NCI-H1092 treated with DMSO at 0.1 percent for 48 hours (cell line): ENCODE measurements at regions not wholly inside any gene's neighbourhood (a gene's known extent, or its start where the extent isn't known, plus 50 kb on each side); places are given as distances from the start of the nearest gene placed in this dataset.

ENCODE experiments used
- DNase-seq: peaks from one replicate; lab custom pipeline; 2025; lab: John Stamatoyannopoulos, UW

- DNase-seq, result no peak
Measured at GRCh38 chr10:113326160-113327111, 226.4 kb upstream of the HABP2 start.

- no peak for DNase-seq
Measured at GRCh38 chr10:113329121-113329596, 223.7 kb upstream of the HABP2 start.

DNA sequence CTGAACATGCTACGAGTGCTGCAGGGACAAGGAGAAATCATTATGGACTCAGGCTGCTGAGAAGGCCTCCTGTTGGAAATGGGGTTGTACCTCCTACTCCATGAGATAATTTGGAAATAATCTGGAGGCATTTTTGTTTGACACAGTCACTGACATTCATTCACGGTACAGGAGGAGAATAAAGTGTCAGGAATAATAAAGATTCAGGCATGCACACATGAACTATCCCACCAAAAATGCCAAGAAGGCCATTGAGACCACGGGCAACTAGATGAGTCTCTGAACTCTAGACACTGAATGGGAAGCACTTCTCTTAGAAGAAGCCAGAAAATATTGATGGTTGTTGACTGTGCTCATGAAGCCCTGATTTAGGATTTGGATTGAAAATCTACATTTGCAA lies 220.9 kb upstream of the HABP2 start:
- no peak for DNase-seq

GRCh38 chr10:113333313-113333712 lies 219.5 kb upstream of the HABP2 start:
- DNase-seq, result no peak

- no peak for DNase-seq
Measured at GRCh38 chr10:113335592-113335991, 217.3 kb upstream of the HABP2 start.

DNA sequence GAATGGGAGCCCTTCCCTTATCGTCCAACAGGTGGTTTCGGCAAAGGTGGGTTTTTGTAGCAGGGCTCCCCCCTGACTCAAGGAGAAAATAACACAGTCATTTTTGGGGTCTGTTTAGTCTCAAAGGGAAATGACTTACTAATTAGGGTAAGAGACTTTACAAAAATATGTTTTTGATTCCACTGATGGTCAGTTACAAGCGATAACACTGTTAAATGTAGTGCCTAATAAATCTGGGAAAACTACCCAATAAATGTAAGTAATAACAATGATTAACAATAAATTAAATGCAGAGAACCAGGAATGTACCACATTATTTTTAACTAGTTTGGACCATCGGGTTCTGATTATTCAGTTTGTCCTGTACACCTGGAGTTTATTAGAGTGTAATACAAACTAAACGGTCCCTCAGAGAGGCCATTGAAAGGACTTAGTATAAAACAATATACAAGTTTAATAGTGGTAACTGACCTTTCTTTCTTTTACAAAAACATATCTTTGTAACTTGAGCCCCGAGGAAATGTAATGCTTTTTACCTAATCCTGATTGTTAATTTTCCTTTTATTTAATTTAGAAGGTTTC lies 216.2 kb upstream of the HABP2 start:
- no peak for DNase-seq

- DNase-seq, result no peak
Measured at GRCh38 chr10:113337142-113337541, 215.7 kb upstream of the HABP2 start.

DNA sequence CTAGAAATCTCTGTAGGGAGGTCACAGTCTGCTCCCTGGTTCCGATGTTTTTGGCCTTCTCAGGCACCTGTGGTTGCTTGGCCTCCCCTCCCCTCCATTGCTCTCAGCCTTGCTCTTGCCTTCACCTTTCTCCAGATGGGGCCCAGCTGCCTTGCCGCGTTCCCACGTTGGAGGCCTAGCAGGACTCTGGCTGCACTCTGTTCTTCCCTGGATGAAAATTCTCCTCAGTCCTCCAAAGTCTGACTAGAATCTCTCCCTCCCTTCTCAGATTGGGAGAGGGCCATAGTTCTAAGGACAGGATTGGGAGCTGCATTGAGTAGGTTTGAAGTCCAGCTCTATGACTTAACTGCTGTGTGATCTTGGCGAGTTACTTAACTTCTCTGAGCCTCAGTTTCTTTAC lies 213.7 kb upstream of the HABP2 start:
- no peak for DNase-seq

DNA sequence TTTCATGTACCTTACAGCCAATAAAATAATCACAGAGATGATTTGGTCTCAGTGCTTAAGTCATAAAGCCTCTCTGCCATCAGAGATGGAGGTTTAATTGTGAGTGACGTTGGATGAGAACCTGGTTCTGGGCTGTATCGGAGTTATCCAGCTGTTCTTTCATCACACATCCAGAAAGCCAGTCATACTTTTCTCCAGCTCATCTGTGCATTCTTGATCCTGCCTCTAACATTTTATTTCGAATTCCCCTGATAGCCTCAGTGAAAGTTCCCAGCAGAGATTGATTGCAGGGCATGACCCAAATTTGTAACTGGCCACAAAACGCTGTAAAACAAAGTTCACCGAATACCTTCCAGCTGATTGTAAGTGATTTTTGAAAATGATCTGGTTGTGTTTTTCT lies 212.6 kb upstream of the HABP2 start:
- DNase-seq, result no peak

DNA sequence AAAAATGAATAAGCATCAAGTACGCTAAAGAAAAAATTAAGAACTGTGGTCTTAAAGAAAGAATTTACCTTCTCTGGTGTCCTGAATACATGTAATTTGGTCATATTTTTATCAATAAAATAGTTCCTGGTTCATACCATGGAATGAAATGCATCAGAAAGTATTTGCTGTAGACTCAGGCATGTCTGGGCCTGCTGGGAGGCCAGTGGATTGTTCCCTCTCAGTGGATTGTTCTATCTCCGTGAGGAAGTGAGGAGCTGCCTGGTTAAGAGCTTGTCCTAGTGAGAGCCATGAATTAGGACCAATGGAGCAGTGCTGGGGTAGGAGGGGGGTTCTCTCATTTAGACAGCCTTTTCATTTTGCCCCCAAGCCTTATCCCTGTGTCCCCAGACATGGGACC lies 211.7 kb upstream of the HABP2 start:
- no peak for DNase-seq

DNA sequence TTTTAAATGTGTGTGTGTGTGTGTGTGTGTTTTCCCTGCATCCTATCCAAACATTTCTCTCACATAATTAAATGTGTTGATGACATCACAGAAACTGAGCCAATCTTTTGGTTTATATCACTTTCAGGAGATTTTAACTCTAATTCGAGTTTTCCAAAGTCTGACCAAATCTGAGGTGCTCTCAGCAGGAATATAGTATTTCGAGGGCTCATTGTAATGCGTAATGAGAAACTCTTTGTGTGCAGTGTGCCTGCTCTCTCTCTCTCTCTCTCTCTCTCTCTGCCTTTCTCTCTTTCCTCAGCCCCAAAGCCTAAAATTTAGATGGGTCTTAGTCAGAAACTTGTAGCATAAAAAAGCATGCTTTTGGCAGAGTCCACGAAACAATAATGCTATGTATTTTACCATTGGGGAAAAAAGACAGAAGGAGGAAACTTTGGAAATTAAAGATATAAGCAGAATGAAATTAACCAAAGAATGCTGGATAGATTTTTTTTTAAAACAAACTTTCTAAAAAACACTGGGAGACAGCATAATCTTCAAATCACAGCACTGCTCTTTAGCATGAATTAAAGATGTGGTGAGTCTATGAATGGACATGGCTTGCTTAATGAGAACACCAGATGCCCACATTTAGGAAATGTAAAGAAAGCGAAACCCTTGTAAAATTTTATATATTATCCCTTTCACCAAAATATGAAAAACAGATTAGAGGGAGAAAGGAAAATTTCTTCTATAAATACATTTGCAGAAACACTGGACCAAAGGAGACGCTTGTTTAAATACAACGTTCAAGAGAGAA lies 206.8 kb upstream of the HABP2 start:
- DNase-seq, result no peak

GRCh38 chr10:113347508-113347907 lies 205.3 kb upstream of the HABP2 start:
- no peak for DNase-seq

- DNase-seq, result no peak
Measured at GRCh38 chr10:113348694-113349093, 204.2 kb upstream of the HABP2 start.

- no peak for DNase-seq
Measured at GRCh38 chr10:113350311-113351040, 202.4 kb upstream of the HABP2 start.

GRCh38 chr10:113354711-113355110 lies 198.1 kb upstream of the HABP2 start:
- no peak for DNase-seq

DNA sequence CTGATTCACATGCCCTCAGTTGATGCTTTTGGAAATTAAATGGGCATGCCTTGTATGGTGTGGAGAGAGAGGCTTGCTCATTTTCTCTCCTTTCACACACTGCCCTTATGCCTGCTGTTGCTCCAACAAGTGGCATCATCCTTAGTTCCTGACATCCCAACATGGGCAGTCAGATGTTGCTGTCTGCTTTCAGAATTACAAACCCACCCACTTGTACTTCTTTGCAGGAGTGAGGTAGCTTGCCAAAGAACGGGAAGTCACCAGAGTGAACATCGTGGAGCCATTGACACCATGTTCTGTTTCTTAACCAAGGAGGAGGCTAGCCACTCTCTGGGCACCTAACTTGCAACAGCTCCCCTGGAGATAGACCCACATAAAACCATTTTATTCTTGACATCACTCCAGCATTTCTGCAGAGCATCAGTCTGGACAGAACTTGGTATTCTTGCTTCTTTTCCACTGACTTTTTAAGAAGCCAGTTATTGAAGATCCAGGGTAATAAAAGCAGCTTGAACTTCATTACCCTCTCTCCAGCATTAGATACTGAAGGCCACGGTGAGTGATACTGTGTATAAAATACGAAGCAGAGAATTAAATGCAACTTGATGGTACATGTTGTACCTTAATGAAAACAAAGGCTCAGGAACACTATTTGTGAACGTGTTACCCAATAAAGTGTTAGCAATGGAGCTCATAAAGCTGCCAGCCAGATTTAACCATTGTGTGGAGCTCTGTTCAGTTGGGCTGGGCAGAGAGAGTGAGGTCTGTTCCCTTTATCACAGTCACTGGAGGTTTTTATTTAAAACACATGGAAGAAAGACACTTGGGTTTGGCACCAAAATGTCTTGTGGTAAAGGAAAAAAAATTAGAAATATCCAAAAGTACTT lies 195.8 kb upstream of the HABP2 start:
- no peak for DNase-seq

DNA sequence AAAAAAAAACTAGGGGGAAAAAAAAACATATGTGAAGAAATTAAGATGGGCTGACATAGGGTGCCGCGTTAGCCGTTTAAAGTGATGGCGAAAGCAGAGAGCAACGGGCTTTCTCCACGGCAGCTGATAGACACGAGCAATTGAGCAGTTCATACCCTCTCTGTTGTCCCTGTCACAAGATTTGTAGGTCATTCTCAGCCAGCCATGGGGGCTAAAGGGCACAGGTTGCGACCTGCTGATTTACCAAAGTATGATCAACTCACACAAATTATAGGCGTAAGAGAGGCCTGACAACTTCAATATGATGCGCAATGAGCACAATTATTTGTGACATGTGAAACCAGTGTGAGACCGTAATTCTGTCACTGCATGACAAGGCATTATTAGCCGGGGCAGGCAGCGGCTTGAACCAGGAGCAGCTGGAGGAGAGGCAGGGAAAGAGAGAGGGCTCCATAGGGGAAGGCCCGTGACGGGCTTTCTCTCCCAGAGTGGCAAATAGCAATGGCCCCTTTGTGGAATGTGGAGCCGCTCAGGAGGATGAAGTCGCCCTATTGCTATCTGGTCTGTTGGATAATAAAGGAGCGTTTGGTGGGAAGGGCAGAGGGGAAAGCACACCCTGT lies 195.1 kb upstream of the HABP2 start:
- no peak for DNase-seq

DNA sequence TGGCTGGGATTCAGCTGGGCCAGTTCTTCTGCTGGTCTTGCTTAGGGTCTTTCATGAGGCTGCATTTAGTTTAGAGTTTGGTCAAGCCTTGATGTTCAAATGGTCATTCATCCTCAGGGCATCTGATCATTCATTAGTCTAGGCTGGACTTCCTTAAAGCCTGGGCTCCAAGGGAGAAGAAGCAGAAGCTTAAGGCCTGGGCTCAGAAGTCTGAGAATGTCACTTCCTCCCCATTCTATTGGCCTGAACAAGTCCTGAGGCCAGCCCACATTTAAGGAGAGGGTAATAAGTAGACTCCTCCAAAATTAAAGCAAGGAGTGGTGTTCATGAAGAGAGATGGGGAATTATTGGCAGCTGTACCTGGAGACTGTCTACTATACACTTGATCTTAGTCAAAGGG lies 193.2 kb upstream of the HABP2 start:
- no peak for DNase-seq

DNA sequence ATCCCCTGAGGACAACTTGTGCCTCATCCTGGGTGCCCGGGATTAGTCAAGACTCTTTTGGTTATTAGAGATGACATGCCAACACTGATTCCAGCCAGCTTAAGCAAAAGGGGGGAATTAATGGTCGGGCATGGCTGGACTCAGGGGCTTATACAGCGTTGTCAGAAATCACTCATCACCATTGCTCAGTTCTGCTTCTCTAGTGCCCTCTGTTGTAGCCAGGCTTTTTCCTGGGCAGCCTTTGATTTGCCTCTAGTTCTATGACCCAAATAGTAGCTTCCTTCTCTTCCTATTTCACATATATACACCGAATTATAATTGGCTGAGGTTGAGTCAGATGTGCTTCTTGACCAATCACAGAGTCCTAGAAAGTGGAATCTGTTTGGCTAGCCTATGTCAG lies 192.0 kb upstream of the HABP2 start:
- DNase-seq, result no peak

- DNase-seq, result no peak
Measured at GRCh38 chr10:113362645-113363091, 190.2 kb upstream of the HABP2 start.
